Liver (tissue), 8 donors: ENCODE measurements at regions not wholly inside any gene's neighbourhood (a gene's known extent, or its start where the extent isn't known, plus 50 kb on each side); places are given as distances from the start of the nearest gene placed in this dataset.

Experiments
- DNase-seq: peaks from one replicate; pipeline ENCODE4 v3.0.0-alpha.2; 2017; ENCODE audit warnings: low spot score
- H3K27ac ChIP-seq, 2 donors: one replicate each; pipeline ENCODE4 v1.7.0; 2013; ENCODE audit warnings: inconsistent platforms in 2 of 2, low read length in 2 of 2, control low read depth in 1 of 2, low read depth in 1 of 2, mild to moderate bottlenecking in 1 of 2
- H3K27me3 ChIP-seq, 4 donors: one replicate each; pipeline versions ENCODE4 v1.6.1 to v1.7.0; 2013; ENCODE audit warnings: low read length in 3 of 4, inconsistent platforms in 1 of 4, mild to moderate bottlenecking in 1 of 4, moderate library complexity in 1 of 4; ENCODE audit not compliant: control insufficient read depth in 4 of 4, insufficient read depth in 4 of 4
- H3K36me3 ChIP-seq, 4 donors: one replicate each; pipeline versions ENCODE4 v1.6.1 to v1.7.0; 2013; ENCODE audit warnings: low read length in 3 of 4, mild to moderate bottlenecking in 3 of 4, low read depth in 1 of 4, moderate library complexity in 1 of 4; ENCODE audit not compliant: control insufficient read depth in 4 of 4, insufficient read depth in 3 of 4
- H3K4me1 ChIP-seq, 4 donors: one replicate each; pipeline versions ENCODE4 v1.6.1 to v1.7.0; 2013; ENCODE audit warnings: low read length in 3 of 4, mild to moderate bottlenecking in 3 of 4, moderate library complexity in 1 of 4; ENCODE audit not compliant: control insufficient read depth in 4 of 4, insufficient read depth in 4 of 4
- H3K4me3 ChIP-seq, 3 donors: one replicate each; pipeline versions ENCODE4 v1.6.1 to v1.7.0; 2013; ENCODE audit warnings: low read length in 3 of 3, control low read depth in 1 of 3, low read depth in 1 of 3, mild to moderate bottlenecking in 1 of 3
- H3K9ac ChIP-seq, 2 donors: one replicate each; pipeline ENCODE4 v1.7.0; 2013; ENCODE audit warnings: low read length in 2 of 2, mild to moderate bottlenecking in 2 of 2, moderate library complexity in 2 of 2, control low read depth in 1 of 2, low read depth in 1 of 2
- H3K9me3 ChIP-seq, 4 donors: one replicate each; pipeline versions ENCODE4 v1.6.1 to v1.7.0; 2013; ENCODE audit warnings: low read length in 3 of 4; ENCODE audit not compliant: control insufficient read depth in 4 of 4
- CTCF ChIP-seq: fragments of 150-350 bp; IDR thresholded peaks from 2 replicates; pipeline ENCODE4 v1.5.1; 2017; ENCODE audit warnings: improper control_type of control experiment, low read depth, low read length; ENCODE audit not compliant: missing input control
- EGR1 ChIP-seq, 2 donors: IDR thresholded peaks; 2 replicates each; pipeline ENCODE4 v1.6.1; 2016 to 2018; ENCODE audit warnings: antibody characterized with exemption in 2 of 2, low read depth in 2 of 2
- FOXA1 ChIP-seq: IDR thresholded peaks from 2 replicates; pipeline ENCODE4 v1.6.1; 2016; ENCODE audit warnings: antibody characterized with exemption
- FOXA2 ChIP-seq: IDR thresholded peaks from 2 replicates; pipeline ENCODE4 v1.6.1; 2016; ENCODE audit warnings: antibody characterized with exemption
- GABPA ChIP-seq, 2 donors: IDR thresholded peaks in 1 of 2; conservative IDR thresholded peaks in 1 of 2; 2 replicates each; pipeline ENCODE4 v1.6.1; 2016; ENCODE audit warnings: antibody characterized with exemption in 2 of 2, mild to moderate bottlenecking in 1 of 2, moderate library complexity in 1 of 2
- HNF4A ChIP-seq, 2 donors: conservative IDR thresholded peaks; 2 replicates each; pipeline ENCODE4 v1.6.1; 2016; ENCODE audit warnings: antibody characterized with exemption in 2 of 2, mild to moderate bottlenecking in 2 of 2
- HNF4G ChIP-seq: IDR thresholded peaks from 2 replicates; pipeline ENCODE4 v1.6.1; 2016; ENCODE audit warnings: antibody characterized with exemption
- JUND ChIP-seq, 2 donors: IDR thresholded peaks; 2 replicates each; pipeline ENCODE4 v1.6.1; 2016; ENCODE audit warnings: antibody characterized with exemption in 2 of 2
- NR2F2 ChIP-seq: IDR thresholded peaks from 2 replicates; pipeline ENCODE4 v1.6.1; 2016; ENCODE audit warnings: antibody characterized with exemption
- RAD21 ChIP-seq, 2 donors: IDR thresholded peaks; 2 replicates each; pipeline ENCODE4 v1.6.1; 2016; ENCODE audit warnings: antibody characterized with exemption in 2 of 2, mild to moderate bottlenecking in 2 of 2
- RXRA ChIP-seq, 2 donors: IDR thresholded peaks; 2 replicates each; pipeline ENCODE4 v1.6.1; 2017 to 2018; ENCODE audit warnings: antibody characterized with exemption in 2 of 2, mild to moderate bottlenecking in 1 of 2
- SP1 ChIP-seq: IDR thresholded peaks from 2 replicates; pipeline ENCODE4 v1.6.1; 2018; ENCODE audit warnings: antibody characterized with exemption, mild to moderate bottlenecking
- TAF1 ChIP-seq: conservative IDR thresholded peaks from 2 replicates; pipeline ENCODE4 v1.6.1; 2016; ENCODE audit warnings: antibody characterized with exemption, mild to moderate bottlenecking
- WGBS: extraction: QIAGEN DNeasy Blood & Tissue Kit; methylation state at CpG from one replicate; pipeline ENCODE4 v1.1.7; 2013; 5-methylcytosine and 5-hydroxymethylcytosine counted together
- TF ChIP-seq, protein P1 (sequence below): IDR thresholded peaks from 2 replicates; pipeline ENCODE4 v1.6.1; 2016; ENCODE audit warnings: antibody characterized with exemption, mild to moderate bottlenecking
- TF ChIP-seq, protein P2 (sequence below): IDR thresholded peaks from 2 replicates; pipeline ENCODE4 v1.6.1; 2016; ENCODE audit warnings: antibody characterized with exemption
- donor health status: healthy.
- donor health status: healthy.
- donor health status: healthy.
- donor health status: healthy.
- donor health status: healthy.

GRCh38 chr11:21965221-21965620 lies 227.7 kb upstream of the ANO5 start:
- Histone ChIP-seq H3K27me3 (no peaks in the 10 kb centered on the region), H3K9me3 (no peaks in the 10 kb centered on the region), H3K27ac (no peak overlapping the region), H3K4me3 (no peak overlapping the region), H3K4me1 (no peaks in the 10 kb centered on the region), H3K36me3 (no peaks in the 10 kb centered on the region), H3K9ac (no peak overlapping the region)
- no peak for DNase-seq
- TF ChIP-seq EGR1 (IDR thresholded peaks at IDR 0.05; ENCODE audit: low read depth in 2 of 2) = no peak
- no peak for TF ChIP-seq FOXA2
- no peak for TF ChIP-seq RXRA (IDR thresholded peaks at IDR 0.05)
- TF ChIP-seq, protein P1, sequence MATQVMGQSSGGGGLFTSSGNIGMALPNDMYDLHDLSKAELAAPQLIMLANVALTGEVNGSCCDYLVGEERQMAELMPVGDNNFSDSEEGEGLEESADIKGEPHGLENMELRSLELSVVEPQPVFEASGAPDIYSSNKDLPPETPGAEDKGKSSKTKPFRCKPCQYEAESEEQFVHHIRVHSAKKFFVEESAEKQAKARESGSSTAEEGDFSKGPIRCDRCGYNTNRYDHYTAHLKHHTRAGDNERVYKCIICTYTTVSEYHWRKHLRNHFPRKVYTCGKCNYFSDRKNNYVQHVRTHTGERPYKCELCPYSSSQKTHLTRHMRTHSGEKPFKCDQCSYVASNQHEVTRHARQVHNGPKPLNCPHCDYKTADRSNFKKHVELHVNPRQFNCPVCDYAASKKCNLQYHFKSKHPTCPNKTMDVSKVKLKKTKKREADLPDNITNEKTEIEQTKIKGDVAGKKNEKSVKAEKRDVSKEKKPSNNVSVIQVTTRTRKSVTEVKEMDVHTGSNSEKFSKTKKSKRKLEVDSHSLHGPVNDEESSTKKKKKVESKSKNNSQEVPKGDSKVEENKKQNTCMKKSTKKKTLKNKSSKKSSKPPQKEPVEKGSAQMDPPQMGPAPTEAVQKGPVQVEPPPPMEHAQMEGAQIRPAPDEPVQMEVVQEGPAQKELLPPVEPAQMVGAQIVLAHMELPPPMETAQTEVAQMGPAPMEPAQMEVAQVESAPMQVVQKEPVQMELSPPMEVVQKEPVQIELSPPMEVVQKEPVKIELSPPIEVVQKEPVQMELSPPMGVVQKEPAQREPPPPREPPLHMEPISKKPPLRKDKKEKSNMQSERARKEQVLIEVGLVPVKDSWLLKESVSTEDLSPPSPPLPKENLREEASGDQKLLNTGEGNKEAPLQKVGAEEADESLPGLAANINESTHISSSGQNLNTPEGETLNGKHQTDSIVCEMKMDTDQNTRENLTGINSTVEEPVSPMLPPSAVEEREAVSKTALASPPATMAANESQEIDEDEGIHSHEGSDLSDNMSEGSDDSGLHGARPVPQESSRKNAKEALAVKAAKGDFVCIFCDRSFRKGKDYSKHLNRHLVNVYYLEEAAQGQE = no peak
- TF ChIP-seq HNF4A (conservative IDR thresholded peaks at IDR 0.05) = no peak
- no peak for TF ChIP-seq NR2F2
- no peak for TF ChIP-seq FOXA1
- no peak for TF ChIP-seq SP1
- TF ChIP-seq, protein P2, sequence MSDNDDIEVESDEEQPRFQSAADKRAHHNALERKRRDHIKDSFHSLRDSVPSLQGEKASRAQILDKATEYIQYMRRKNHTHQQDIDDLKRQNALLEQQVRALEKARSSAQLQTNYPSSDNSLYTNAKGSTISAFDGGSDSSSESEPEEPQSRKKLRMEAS = no peak
- TF ChIP-seq JUND (IDR thresholded peaks at IDR 0.05) = no peak
- TF ChIP-seq RAD21 (IDR thresholded peaks at IDR 0.05) = no peak
- no peak for TF ChIP-seq HNF4G
- 66% methylated on average over 5 of the region's 5 CpGs for WGBS

- DNase-seq = no peak
- no peak overlapping the region for H3K9ac ChIP-seq
- 73% methylated on average over 1 of the region's 1 CpG for WGBS
- no peaks in the 10 kb centered on the region for H3K9me3 ChIP-seq
- H3K4me1 ChIP-seq = no peaks in the 10 kb centered on the region
- H3K27me3 ChIP-seq = no peaks in the 10 kb centered on the region
- TF ChIP-seq TAF1 = no peak
- no peak for TF ChIP-seq HNF4A (conservative IDR thresholded peaks at IDR 0.05)
- TF ChIP-seq GABPA (IDR thresholded peaks at IDR 0.05 in 1 of 2, conservative IDR thresholded peaks at IDR 0.05 in 1 of 2) = no peak
- TF ChIP-seq FOXA1 = no peak
- no peak for TF ChIP-seq RXRA (IDR thresholded peaks at IDR 0.05)
- H3K27ac ChIP-seq = no peak overlapping the region
- H3K36me3 ChIP-seq = no peaks in the 10 kb centered on the region
- H3K4me3 ChIP-seq = no peak overlapping the region
Observed at GRCh38 chr11:21968702-21969101, 224.2 kb upstream of the ANO5 start.

DNA sequence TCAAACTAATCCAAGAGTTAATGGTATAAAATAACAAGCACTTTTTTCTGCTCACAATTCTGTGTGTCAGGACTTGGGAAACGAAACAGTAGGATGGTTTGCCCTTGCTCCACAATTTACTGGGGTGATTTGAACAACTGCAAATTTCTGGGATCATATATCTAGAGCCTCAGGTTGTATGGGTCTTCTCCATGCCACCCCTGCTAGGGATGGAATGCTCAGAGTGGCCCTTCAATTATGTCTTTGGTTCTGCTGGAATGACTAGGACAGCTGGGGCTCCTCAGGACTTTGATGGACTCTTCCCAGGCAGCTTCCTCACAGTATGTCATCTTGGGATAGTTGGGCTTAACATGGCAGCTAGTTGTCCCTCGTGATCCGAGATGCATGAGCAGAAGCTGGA lies 223.0 kb upstream of the ANO5 start:
- H3K9me3 ChIP-seq = no peaks in the 10 kb centered on the region
- H3K36me3 ChIP-seq = no peaks in the 10 kb centered on the region
- no peak for DNase-seq
- WGBS = 55% methylated on average over 3 of the region's 3 CpGs
- H3K4me1 ChIP-seq = no peaks in the 10 kb centered on the region
- H3K4me3 ChIP-seq = no peak overlapping the region
- no peak overlapping the region for H3K9ac ChIP-seq
- no peak overlapping the region for H3K27ac ChIP-seq
- TF ChIP-seq, protein P1 = no peak
- no peak for TF ChIP-seq HNF4A (conservative IDR thresholded peaks at IDR 0.05)
- TF ChIP-seq NR2F2 = no peak
- TF ChIP-seq GABPA (IDR thresholded peaks at IDR 0.05 in 1 of 2, conservative IDR thresholded peaks at IDR 0.05 in 1 of 2) = no peak
- TF ChIP-seq SP1 = no peak
- TF ChIP-seq RXRA (IDR thresholded peaks at IDR 0.05) = no peak
- no peak for TF ChIP-seq CTCF
- TF ChIP-seq FOXA1 = no peak
- peaks cover 0 to under 1% (median 0%) of the 10 kb centered on the region in 4 donors for H3K27me3 ChIP-seq
